ENCODE measurements at regions not wholly inside any gene's neighbourhood (a gene's known extent, or its start where the extent isn't known, plus 50 kb on each side); places are given as distances from the start of the nearest gene placed in this dataset.
"Not testable (repeated sequence)": the region's sequence is repeated elsewhere in the genome, so short reads cannot be mapped to it uniquely, and the experiment has no call there.

GRCh38 chrX:45982958-45983727 lies 562.1 kb downstream of the ZNF674 start:
- DNase-seq (ENCODE audit: low read depth): not testable (repeated sequence)

- DNase-seq (ENCODE audit: low read depth): no peak
Measured at GRCh38 chrX:45980726-45981125, 564.5 kb downstream of the ZNF674 start.

GRCh38 chrX:45975633-45976032 lies 569.6 kb downstream of the ZNF674 start:
- no peak for DNase-seq (ENCODE audit: low read depth)

GRCh38 chrX:45972636-45973035 lies 572.6 kb downstream of the ZNF674 start:
- no peak for DNase-seq (ENCODE audit: low read depth)

- DNase-seq (ENCODE audit: low read depth): no peak
Measured at GRCh38 chrX:45959567-45959966, 585.7 kb downstream of the ZNF674 start.

GRCh38 chrX:45956191-45956870 lies 588.9 kb downstream of the ZNF674 start:
- DNase-seq (ENCODE audit: low read depth): no peak

- DNase-seq (ENCODE audit: low read depth): no peak
Measured at GRCh38 chrX:45955661-45956060, 589.6 kb downstream of the ZNF674 start.

GRCh38 chrX:45954026-45954425 lies 591.2 kb downstream of the ZNF674 start:
- no peak for DNase-seq (ENCODE audit: low read depth)

GRCh38 chrX:45952030-45952429 lies 593.2 kb downstream of the ZNF674 start:
- no peak for DNase-seq (ENCODE audit: low read depth)

- DNase-seq (ENCODE audit: low read depth): no peak
Measured at GRCh38 chrX:45935408-45935807, 609.8 kb downstream of the ZNF674 start.

- DNase-seq (ENCODE audit: low read depth): no peak
Measured at GRCh38 chrX:45912316-45912715, 632.9 kb downstream of the ZNF674 start.

GRCh38 chrX:45907786-45908185 lies 637.4 kb downstream of the ZNF674 start:
- no peak for DNase-seq (ENCODE audit: low read depth)

- no peak for DNase-seq (ENCODE audit: low read depth)
Measured at GRCh38 chrX:45903781-45904201, 641.4 kb downstream of the ZNF674 start.

- no peak for DNase-seq (ENCODE audit: low read depth)
Measured at GRCh38 chrX:45900766-45901615, 644.2 kb downstream of the ZNF674 start.

GRCh38 chrX:45894864-45895645 lies 650.2 kb downstream of the ZNF674 start:
- no peak for DNase-seq (ENCODE audit: low read depth)

- DNase-seq (ENCODE audit: low read depth): no peak
Measured at GRCh38 chrX:45889471-45889870, 655.8 kb downstream of the ZNF674 start.

GRCh38 chrX:45888518-45888917 lies 656.7 kb downstream of the ZNF674 start:
- DNase-seq (ENCODE audit: low read depth): no peak

- no peak for DNase-seq (ENCODE audit: low read depth)
Measured at GRCh38 chrX:45885931-45886330, 659.3 kb downstream of the ZNF674 start.

GRCh38 chrX:45879512-45879911 lies 665.7 kb downstream of the ZNF674 start:
- DNase-seq (ENCODE audit: low read depth): no peak

- DNase-seq (ENCODE audit: low read depth): no peak
Measured at GRCh38 chrX:45876206-45876605, 669.0 kb downstream of the ZNF674 start.

- no peak for DNase-seq (ENCODE audit: low read depth)
Measured at GRCh38 chrX:45873781-45874180, 671.4 kb downstream of the ZNF674 start.

GRCh38 chrX:45872480-45872879 lies 671.8 kb upstream of the DIPK2B start:
- DNase-seq (ENCODE audit: low read depth): no peak

Measured in T-helper 22 cell (primary cell).